HG03432 (cell line): ENCODE measurements at regions not wholly inside any gene's neighbourhood (a gene's known extent, or its start where the extent isn't known, plus 50 kb on each side); places are given as distances from the start of the nearest gene placed in this dataset.

Experiments used
- ATAC-seq: cut with Tn5 transposase; IDR thresholded peaks from one replicate; pipeline ENCODE4 v1.9.1; 2021; ENCODE audit warnings: mild to moderate bottlenecking, moderate library complexity; ENCODE audit not compliant: unreplicated experiment

DNA sequence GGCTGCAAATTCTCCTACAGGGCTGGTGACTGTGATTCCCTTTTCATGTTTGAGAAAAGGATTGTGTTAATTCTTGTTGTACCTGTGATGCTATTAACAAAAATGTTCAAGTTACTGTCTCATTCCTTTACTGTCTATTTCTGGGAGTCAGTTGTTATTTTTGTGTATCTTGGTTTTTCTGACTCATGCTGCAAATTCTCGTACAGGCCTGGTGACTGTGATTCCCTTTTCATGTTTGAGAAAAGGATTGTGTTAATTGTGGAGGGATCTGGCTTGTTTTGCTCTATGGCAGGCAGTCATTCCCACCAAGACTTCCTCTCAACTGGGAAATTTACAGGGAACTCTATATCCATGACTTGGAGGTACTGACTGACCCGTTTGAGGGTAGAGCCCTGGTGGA lies 693.4 kb upstream of the INTU start:
- no peak for ATAC-seq

GRCh38 chr4:126947536-126947935 lies 685.2 kb upstream of the INTU start:
- no peak for ATAC-seq

DNA sequence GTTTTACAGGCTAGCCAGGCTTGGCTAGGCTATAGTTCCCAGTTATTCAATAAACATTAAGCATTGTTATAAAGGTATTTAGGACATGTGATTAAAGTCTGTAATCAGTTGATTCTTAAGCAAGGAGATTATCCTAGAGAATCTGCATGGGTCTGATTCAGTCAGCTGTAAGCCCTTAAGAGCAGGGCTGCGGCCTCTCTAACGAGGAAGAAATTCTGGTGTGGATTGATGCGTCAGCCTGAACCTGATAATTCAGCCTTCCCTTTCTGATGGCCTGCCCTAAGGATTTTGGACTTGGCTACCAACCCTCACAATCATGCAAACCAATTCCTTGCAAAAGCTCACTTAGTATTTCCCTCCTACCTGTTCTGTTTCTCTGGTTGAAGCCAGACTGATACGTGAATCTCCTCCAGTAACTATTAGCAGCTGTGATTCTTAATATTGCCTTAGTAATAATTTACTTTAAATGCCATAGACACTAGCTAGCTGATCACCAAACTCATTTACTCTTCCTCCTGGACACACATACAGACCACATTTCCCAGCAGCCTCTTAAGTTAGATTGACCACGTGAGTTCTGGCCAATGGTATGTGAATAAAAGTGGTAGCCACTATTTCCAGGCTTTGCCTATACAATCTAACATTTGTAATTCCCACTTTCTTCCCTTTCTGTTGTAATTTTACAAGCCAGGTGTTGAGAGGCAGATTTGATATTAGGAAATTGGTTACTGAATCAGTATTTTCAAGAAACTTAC lies 678.0 kb upstream of the INTU start:
- no peak for ATAC-seq

GRCh38 chr4:126955292-126956183 lies 677.2 kb upstream of the INTU start:
- ATAC-seq: no peak

DNA sequence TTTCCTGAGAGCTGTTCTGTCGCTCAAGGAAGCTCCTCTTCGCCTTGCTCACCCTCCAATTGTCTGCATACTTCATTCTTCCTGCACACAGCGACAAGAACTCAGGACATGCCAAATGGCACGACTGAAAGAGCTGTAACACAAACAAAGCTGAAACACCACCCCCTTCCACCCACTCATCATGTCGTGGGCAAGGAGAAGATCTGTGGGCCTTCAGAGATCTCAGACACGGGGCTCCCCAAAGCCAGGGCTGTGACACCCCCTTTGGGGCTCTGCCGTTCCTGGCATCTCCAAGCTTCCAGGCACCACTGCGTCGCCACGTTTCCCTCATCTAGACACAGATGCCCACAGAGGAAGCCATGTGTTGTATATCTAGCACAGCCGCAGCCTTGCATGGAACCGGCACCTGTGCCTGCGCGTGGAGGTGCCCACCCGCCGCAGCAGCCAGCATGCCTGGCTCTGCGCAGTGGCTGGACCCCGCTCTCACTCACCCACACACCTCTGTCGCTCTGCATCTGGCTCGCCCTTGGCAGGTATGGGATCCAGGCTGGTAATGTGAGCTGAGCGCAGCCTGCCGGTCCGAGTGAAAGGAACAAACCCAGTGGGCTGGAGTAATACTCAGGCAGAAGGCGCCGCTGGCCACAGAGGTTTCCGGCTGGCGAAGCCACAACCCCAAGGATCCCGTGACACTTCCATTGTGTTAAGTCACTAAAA lies 676.4 kb upstream of the INTU start:
- no peak for ATAC-seq

DNA sequence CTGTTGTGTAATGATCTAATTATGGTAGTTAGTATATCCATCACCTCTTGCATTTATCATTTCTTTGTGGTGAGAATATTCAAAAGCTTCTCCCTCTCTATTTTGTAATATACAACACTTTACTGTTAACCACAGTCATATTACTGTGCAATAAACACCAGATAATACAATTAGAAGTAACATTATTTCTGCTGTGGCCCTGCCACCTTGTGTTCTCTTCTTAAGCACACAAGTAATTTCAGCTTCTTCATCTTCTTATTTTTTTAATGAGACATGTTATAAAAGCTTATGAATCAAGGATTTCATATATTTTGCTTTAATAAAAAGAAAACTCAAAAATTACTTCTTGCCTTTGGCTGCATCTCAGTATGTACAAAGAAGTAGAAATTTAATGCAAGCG lies 675.2 kb upstream of the INTU start:
- no peak for ATAC-seq

- no peak for ATAC-seq
These were observed 674.8 kb upstream of the INTU start for GRCh38 chr4:126957987-126958386.

GRCh38 chr4:126958482-126958881 lies 674.3 kb upstream of the INTU start:
- ATAC-seq: no peak

- ATAC-seq: no peak
These were observed 673.6 kb upstream of the INTU start for GRCh38 chr4:126959056-126959745.

DNA sequence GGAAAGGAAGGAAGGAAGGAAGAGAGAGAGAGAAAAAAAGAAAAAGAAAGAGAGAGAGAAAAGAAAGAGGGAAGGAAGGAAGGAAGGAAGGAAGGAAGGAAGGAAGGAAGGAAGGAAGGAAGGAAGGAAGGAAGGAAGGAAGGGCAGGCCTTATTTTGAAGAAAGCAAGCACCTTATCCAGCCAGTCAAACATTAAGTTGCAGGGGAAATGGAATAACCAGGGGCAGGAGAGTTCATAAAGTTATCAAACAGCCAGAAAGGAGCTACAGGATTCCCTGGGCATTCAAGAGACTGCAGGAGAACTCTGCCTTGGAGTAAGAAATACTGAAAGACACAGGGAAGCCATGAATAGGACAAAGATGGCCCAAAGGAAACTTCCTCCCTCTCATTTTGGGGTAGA lies 672.0 kb upstream of the INTU start:
- no peak for ATAC-seq

DNA sequence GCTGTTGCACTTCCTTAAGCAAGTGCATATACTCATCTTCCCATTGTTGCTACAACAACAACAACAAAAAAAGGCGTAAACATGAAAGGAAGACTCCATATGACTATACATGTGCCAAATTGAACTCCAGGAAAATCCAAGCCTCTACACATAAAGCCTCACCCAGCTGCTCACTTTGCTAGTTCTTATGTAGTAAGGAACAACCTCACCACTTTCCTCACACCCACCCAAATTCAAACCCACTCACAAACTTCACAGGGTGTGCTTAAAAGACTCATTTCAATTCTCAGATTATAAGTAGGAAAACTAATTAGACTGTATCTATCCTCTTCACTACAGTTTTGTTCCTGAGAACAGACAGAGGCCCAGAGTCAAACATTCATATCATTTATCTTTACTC lies 671.1 kb upstream of the INTU start:
- ATAC-seq: no peak

DNA sequence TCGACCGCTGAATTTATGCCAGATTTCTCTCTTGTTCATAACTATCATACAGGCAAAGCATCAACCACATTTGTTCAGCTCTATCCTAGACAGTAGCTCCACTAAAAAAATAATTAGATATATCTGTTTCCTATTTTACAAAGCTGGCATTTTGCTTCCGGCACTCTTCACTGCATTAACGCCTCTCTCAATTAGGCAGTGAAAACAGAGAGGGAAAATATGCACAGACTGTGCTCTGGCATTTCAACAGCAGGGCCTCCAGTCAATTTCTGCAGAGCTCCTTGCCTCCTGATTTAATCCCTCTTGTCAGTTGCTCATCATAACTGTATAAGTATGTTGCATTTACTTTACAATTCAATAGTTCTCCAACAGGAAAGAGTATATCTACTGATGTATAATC lies 666.9 kb upstream of the INTU start:
- no peak for ATAC-seq

DNA sequence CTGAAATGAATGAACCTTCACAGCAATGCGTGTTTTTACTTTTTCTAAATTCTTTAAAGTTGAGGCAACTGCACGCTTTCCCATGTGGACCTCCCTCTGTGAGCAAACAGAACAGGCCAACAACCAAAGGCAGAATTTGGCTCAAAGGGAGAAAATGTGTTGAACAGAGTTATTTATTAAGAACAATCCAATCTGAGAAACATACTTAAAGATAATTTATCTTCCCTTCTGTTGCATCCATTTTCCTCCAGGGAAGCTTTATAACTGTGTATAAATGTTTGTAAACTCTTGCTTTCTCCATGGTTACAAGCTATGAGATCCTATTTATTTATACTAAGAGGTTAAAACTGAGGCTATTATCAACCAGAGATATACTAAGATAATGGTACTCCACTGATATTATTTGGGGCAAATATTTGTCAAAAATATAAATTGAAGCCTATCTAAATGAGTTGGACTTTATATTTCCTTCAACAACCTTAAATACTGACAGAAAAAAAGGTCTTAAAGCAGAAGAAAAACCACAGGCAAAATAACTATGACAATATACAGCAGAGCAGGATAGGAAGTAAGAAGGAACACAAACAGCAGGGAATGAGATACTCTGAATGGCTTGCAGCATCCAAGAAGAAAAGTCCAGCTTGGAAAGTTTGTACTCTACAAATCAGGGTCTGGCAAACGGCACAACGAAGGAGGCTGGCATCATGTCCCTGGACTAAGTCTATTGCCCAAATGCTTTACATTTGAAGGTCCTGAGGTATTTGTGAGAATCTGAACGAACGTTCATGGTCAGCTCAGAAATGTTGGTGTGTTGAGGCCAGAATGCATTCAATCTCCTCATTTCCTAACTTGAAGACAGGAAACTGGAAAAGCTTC lies 663.2 kb upstream of the INTU start:
- no peak for ATAC-seq

- no peak for ATAC-seq
These were observed 659.6 kb upstream of the INTU start for GRCh38 chr4:126973201-126973600.

DNA sequence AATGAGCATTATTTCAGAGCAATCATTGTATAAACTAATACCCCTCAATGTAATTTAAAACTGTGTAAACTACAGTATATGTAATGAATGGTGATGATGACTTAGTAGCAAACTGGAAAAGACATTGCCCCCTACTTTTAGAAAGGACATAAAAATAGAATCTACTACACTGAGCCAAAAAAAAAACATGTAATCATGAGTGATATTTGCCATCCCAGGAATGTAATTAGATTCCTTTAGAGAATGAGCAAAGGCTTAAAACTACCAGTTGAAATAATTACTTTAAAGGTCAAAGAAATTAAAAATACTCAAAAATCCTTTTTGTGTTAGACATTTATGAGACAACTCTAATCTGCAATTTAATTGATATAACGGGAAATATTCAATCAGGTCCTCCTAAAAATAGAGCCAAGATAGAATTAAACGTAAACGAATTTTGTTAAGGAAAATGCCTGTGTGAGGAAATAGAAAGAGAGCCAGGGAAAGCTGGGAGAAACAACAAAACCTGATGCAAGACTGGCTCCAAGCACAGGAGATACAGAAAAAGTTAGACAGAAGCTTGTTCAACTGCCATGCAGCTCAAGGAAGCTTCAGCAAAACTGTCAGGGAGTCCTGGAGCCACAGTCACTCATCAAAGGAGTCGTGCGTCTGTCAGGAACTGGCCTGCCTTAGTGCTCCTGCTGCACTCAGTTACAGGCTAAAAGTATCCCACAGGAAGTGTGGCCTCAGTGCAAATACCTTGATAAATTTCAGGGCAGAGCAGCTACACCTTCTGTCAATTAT lies 655.7 kb upstream of the INTU start:
- no peak for ATAC-seq

DNA sequence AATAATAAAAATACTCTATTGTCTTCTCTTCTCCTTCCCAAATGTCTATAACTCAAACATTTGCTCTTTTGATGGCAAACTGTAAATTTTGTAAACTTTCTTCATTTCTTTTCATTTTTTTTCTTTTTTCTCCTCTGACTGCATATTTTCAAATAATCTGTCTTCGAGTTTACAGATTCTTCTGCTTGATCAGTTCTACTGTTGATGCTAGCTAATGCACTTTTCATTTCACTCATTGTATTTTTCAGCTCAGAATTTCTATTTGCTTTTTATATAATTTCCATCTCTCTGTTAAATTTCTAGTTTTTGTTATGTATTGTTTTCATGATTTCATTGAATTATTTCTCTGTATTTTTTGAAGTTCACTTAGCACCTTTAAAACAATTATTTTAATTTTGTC lies 646.8 kb upstream of the INTU start:
- no peak for ATAC-seq

DNA sequence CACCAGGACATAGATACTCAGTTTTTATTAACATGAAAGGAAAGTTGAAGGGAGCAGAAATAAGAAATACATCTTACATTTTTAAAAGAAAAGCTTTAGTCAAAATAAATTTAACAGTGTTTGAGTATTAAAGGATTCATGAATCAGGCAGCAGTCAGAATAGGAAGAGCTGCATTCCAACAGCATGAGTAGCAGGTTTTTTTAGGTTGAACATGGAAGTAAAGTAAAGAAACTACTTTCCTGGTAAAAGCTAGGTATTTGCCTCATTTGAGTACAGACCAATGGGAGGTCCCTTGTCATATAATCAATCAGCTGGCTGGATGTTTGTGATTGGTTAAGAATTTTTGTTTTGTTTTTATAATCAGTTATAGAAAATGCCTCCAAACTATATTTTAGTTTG lies 645.9 kb upstream of the INTU start:
- no peak for ATAC-seq

DNA sequence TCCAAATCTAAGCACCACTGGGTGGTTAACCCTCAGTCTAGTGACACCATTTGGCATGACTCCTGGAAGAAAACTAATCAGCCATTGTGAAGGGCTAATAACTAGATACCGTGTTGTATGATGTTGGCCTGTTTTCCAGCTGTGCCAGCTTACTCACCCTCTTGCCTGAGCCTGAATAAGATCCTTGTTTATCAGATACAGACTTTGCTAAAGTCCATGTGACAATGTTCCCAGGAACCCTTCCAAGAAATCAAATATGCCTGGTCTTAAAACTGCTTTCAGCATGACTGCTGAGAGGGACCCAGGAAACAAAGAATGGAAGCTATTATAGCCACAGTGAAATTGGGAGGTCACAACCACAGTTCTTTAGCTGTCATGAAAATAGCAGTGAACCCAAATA lies 640.8 kb upstream of the INTU start:
- no peak for ATAC-seq

DNA sequence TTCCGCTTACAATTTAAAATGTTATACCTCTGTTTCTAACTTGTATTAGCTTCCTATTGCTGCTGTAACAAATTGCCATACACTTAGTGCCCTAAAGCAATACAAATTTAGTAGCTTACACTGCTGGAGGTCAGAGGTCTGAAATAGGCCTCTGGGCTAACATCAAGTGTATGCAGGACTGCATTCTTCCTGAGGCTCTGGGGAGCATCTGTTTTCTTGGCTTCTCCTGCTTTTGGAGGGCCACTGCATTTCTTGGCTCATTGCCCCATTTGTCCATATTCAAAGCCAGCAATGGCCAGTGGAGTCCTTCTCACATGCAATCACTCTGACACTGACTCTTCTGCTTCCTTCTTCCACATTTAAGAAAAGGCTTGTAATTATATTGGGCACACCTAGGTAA lies 639.8 kb upstream of the INTU start:
- ATAC-seq: no peak
